ENCODE measurements at regions not wholly inside any gene's neighbourhood (a gene's known extent, or its start where the extent isn't known, plus 50 kb on each side); places are given as distances from the start of the nearest gene placed in this dataset.

DNA sequence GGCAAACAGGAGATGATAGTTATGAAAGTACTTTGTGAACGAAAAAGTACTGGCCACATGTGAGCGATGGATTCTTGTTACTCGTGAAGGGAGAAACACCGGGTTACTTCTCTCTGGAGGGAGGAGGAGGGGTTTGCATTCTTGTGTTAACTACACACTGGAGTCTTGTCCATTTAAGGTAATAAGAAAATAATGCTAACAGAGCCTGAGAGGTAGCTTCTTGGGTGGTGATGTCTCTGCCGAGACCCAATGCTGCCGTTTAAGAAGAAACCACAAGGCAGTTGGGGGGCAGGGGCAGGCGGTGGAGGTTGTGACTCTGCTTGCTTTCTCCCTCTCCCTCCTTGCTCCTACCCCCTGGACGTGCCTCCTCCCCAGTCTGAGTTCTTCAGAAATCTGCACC, 100.9 kb upstream of the ROPN1 start:
- no peak for DNase-seq (ENCODE audit: low read depth)

DNA sequence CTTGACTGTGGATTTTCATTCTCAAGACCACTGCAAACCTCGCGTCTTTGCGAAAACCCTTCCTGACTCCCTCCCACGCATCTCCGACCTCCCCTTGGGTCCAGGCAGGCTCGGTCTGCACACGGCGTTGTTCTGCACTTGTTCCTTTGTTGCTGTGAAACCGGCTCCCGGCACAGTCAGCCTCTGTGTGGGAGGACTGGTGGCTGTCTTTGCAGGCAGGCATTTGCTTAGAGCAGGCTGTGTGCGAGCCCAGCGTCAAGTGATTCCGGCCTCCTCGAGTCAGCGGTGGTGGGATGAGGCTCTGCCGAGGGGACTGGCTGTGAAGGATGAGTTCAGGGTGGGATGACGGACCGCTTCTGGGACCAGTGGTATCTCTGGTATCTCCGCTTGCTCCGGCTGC, 102.6 kb upstream of the ROPN1 start:
- no peak for DNase-seq (ENCODE audit: low read depth)

DNA sequence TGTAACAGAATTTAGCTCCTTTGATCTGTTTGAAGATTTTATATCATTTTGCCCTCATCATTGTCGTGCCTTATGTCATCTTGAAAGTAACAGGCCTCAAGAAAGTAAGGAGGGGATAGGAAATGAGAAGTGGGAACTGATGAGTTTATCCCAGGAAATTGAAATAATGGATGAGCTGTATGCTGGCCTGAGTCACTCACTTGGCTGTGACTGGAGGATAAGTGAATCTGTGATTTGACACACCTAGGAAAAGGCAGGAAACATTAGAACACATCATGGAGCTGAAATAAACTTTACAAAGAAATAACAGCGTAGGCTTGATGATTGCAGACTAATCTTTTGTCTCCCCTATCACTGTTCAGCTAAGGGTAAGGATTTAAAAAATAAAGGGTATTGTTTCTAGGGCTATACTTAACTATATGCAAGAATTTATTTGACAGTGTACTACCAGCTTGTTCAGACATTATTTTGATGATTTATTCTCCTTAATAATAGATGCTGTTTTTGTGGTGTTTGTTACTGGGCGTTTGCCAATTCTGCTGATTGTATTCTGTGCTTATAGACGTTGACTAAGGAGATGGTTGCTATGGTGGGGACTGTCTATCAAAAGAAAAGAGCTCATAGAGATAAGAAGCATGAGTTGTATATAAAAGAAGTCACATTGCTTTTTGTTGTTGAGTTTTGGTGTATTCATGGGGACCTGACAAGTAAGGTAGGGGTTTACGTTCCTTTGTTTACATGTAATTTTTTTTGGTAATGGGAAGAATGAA, 105.6 kb upstream of the ROPN1 start:
- no peak for DNase-seq (ENCODE audit: low read depth)

DNA sequence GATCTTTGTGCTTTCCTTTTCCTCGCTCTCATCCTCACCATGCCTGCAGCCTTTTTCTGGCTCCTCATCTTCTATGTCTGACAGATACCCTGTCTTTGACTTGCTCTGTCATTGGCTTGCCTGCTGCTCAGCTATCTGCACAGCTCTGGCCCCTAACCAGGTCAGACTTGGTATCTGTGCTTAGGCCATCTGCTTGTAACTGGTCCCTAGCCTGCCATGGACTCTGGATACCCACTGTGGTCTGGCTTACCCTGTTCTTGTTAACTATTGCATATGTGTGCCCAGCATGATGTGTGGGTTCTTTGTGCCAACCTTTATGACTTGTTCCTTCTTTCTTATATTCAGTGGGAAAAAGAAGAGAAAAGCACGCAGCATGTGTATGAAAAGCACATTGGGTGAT, 109.7 kb upstream of the ROPN1 start:
- no peak for DNase-seq (ENCODE audit: low read depth)

DNA sequence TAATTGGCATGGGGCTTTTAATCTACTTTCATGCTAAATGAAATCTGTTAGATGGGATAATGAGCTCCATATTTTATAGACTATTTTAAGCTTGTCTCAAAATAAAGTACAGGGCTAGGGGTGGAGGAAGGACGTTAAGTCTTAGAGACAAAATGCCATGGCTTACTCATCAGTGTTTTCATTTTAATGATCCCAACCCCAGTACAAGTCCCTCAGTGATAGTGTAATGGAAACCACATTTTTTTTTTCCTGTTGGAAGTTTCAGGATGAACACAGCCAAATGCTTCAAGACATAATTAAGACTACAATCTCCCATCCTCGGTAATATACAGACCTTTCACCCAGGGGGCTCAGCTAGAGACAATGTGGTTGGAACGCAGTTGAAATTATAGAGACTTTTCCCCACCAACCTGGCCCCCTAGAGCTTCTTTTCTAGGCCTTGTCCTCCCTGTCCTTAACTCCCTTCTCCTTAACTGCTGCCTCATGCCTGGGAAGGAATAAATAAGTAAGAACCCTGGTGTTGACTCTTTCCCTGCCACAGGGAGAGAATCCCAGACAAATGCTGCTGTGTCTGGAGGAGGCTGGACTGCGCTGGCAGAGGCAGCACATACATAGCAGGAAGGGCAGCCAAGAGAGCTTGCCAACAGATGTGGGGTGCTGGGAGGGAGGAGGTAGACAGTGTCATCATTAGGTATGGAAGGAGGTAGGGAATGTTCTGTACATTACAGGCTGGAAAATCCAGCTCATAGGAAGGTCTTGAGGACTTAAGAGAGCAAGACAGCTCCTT, 115.4 kb upstream of the ROPN1 start:
- DNase-seq (ENCODE audit: low read depth) = no peak

DNA sequence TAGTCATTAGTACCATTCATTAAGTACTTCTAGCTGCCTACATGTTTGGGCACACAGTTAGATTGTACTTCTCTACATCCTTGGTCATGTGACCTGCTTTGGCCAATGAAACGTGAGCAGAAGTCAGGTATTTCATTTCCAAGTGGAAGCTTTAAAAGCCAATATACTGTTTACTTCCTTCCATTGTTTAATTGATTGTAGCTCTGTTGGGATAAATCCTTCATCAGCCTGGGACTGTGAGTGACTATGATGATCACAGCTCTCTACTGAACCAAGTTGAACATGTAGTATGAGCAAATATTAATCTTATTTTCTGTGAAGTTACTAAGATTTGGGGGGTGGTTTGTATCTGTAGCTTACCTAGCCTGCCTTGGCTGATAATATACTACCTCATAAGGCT, 116.5 kb upstream of the ROPN1 start:
- DNase-seq (ENCODE audit: low read depth) = no peak

DNA sequence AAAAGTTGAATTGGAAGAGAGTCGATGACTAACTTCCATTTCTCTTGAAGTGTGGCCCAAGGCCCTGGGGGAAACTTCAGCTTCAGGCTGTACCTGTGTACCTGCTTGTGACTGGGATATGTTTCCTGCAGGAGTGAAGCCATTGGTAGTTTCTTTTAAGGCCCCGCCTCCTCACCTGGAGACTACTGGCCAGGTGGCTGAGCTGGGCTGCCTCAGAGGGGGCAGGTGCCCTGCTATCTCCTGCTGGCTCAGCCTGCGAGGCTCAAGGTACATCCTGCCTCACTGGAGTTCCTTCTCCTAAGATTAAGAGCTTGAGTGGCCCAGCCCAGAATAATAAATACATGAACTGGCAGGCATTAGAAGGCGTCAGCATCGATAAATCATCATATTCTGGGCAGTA, 121.6 kb upstream of the ROPN1 start:
- DNase-seq (ENCODE audit: low read depth) = no peak

DNA sequence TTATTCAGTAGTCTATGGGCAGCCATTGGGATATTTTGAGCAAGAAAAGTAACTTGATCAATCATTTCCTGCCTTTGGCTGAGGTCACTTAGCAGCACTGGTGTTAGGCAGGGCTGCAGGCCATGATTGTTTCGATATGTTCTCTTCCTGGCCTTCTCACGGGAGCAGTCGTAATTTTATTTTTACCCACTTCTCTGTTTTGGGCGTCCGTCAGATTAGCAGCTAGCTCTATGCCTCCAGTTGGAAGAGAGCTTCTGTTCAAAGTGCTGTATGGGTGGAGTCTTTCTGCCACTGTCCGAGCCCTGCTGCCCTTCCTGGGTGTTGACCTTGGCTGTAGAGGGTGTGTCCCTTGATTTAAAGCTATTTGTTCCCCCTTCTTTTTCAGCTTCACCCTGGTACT, 123.4 kb upstream of the ROPN1 start:
- DNase-seq (ENCODE audit: low read depth) = no peak

DNA sequence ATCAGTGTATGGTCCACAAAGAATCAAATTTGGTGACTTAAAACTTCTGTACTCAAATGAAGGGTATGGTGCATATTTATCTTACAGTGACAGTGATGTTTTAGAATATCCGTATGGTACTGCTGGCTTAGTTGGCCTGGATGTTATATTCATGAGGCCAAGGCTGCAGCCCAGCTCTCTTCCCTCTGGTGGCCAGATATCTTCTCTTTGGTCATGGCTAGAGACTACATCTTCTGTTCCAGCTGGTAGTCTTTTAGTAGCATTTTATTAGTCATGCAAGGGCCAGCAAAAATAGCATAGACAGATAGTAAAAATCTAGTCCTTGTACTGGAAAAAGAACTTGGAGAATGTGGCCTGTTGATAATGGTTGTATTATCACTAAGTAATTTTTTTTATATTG, 124.0 kb upstream of the ROPN1 start:
- no peak for DNase-seq (ENCODE audit: low read depth)

DNA sequence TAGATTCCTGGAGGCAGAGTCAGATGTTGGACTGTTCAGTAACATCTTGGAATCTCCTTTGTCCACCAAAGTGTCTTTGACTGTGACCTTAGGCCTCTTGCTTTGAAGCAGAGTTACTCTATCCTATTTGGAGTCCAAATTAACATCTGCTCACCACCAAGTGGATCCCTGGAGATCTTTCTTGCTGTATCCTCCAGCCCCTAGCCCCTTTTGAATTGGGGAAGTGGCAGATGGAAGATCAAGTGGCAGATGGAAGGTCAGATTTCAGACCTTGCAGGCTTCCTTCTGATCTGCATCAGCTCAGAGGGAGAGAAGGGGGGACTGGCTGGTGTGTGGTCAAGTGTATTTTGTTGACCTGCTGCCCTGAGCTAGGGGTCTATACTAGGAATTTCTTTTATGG, 125.0 kb upstream of the ROPN1 start:
- DNase-seq (ENCODE audit: low read depth) = no peak

DNA sequence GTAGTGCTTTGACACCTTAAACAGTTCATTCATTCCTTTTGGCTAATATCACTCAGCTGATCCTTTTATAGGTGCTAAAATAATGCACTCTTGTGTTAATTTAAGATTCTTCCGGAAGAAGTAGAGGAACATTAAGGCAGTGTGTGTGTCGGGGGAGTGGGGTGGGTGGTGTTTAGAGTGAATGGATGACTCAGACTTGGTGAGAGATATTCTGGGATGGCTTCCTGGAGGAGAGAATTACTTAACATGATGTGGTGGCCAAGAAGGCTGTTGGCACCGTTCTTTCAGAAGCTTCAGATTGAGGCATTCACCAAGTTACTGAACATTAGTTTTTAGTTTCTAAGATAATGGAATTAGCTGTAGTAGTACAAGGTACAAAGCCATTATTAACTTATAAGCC, 125.6 kb upstream of the ROPN1 start:
- no peak for DNase-seq (ENCODE audit: low read depth)

DNA sequence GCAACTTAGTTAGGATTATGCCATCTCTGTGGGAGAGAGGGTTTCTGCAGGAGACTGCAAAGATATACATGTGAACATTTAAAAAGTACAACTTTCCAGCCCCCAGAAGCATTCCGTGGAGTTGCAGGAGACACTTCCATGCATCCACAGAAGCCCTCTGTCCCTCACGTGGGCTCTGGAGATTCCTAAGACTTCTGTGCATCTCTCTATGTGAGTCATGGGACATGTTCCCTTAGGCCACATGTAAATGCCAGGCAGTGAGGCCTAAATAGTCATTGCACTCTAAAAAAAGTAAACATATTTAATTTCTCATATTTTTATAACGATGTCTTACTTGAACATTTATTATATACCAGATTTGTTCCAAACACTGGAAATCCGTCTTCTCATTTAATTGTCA, 126.5 kb upstream of the ROPN1 start:
- no peak for DNase-seq (ENCODE audit: low read depth)

DNA sequence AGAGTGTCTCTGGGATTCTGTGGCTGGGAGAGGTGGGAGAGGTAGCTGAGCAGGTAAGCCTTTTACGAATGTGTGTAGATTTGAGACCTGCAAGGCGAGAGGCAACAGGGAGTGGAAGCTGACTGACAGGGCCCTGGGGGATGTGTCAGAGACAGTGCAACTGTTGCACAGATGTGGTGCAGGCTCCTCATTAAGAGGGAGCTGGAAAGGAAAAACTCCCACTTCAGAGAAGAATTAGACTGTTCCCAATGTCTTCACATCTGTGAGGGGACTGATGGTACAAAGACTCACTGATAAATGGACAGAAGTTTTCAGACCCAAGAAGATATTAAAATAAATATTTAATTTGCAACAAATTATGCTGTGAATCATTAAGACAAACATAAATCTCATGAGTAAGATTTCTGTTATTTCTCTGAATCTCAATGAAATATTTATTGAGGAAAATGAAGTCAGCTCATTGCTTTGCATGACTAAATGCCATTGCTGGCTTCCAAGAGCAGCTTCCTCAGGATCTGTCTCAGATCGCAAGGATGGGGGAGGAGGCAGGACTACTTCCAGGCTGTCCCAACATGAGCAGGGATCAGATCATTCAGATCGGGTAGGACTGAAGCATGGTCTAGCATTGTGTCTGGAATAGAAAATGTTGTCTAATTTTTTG, 127.3 kb upstream of the ROPN1 start:
- no peak for DNase-seq (ENCODE audit: low read depth)

DNA sequence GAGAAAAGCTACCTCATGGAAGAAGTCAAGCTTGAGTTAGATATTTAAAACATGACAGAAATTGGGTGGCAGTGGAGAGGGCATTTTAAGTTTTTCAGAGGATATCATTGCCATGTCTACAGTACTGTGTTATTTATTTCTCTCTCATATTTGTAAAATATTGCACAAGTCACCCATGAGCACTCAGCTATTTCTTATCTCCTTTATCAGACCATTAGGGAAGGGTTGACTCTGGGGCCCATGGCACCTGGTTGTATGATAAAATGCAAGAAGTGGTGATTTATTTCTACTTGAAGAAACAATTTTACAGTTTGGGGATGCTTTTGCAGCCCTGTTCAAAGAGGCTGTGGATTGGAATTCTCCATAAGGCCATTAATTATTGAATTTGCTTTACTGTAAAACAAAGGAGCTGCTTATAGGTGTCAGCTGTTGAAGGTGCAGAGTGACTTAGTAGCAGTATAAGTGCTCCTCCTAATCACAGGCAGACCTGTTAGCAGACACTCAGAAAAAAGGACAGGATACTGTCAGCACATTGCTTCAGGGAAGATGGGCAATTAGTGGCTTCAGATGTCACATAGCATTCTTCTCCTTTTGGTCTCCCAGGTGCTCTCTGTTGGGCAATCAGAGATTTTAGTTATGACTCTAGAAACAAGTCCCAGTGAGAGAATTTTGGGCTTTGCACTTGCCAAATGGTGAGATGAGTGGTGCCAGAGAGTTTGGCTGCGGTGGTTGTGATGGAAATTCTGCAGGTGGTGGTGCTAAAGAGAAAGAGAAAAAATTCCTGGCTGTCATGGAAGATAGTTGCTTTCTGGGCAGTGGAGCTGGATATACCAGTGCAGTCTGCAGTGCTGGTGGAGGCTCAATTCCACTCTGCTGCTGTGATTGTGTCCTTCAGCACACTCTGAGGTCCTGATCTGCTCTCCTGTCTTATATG, 129.7 kb upstream of the ROPN1 start:
- no peak for DNase-seq (ENCODE audit: low read depth)

DNA sequence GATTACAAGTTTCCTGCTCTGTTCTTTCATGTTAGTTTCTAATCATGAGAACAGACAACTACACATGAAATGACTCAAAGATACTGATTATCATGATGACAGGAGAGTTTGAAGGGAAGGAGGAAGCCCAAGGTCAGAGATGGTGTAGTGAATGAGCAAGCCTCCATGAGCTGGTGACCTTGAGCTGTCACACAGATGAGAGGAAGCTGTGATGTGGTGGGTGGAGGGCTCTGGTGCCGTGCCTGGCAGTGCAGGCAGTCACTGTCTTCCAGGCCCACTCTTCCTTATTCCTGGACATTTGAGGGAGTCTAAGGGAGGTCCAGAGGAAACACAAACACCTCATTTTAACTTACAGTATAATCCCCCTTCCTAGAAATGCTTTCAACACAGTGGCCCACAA, 133.4 kb upstream of the ROPN1 start:
- no peak for DNase-seq (ENCODE audit: low read depth)

DNA sequence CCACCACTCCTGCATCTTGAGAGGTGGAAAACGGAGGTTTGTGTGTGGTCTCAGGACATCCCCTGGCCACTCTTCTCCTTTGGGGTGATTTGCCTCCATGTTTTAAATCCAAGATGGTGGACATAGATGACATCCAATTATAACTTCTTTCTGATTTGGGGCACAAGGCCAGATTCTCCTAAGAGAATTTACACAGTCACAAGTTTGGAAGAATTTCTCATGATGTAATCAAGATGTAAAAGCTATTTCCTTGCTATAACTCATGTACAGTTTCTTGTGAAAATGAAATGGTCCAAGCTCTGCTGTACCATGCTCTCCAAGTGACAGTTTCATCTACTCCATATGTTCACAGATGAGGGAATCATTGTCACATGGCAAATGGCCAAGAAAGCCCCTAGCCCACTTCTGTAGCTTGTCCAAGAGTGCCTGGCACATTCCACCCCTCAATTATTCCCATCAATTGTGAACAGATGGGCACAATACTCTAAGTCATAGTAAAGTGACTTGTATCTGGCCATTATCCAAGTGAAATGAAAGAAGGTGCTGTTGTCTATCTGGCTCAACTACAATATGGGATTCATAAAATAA, 134.6 kb upstream of the ROPN1 start:
- DNase-seq (ENCODE audit: low read depth) = no peak

DNA sequence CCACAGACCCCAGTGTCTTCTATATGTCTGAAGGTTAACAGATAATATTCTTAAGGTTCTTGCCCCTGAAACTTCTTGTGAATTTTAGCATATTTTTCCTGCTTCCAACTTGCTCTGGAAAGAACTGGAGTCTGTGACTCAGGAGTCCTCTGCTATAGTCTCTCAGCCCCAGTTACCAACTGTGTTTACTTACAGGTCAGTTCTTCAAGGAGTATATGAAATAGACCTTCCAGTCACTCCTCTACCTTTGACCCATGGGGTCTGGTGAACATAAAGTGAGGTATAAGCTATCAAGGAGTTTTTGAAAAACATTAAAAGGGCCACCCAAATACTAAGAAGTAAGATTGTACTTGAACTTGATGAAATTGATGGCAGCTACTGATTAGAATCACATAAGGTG, 139.2 kb upstream of the ROPN1 start:
- no peak for DNase-seq (ENCODE audit: low read depth)

DNA sequence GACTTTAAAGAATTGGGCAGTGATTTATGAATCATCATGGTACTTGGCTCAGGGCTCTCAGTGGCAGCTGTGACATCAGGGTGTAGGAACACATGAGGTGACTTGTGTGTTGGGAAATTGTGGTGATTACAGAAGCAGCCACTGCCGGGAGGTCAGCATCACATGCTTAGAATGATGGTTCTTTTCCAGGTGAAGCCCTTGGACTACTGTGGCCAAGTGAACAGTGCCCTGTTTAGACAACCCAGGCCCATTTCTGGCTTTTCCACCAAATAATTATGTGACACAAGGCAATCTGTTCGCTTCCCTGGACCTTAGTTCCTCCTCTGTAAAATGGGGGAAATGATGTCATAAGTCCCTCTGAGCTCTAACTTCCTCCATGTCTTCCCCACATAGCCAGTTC, 139.7 kb upstream of the ROPN1 start:
- no peak for DNase-seq (ENCODE audit: low read depth)

DNA sequence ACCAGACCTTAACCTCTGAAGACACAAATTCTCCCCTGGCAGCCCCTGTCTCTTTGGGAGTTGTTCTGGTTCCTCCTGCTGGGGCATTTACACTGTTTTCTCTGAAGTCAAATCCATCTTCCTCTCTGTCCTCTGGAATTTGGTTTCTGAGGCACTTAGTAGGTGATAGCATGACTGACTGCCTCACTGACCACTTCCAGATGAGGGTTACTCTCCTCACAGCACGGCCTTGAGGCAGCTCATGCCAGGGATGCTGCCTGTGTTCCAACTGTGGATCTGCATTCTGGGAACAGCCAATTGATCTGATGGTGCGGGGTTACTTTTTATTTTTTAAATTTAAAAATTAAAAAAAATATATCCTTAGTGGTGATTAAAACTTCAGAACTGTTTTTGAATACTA, 140.9 kb upstream of the ROPN1 start:
- DNase-seq (ENCODE audit: low read depth) = no peak

DNA sequence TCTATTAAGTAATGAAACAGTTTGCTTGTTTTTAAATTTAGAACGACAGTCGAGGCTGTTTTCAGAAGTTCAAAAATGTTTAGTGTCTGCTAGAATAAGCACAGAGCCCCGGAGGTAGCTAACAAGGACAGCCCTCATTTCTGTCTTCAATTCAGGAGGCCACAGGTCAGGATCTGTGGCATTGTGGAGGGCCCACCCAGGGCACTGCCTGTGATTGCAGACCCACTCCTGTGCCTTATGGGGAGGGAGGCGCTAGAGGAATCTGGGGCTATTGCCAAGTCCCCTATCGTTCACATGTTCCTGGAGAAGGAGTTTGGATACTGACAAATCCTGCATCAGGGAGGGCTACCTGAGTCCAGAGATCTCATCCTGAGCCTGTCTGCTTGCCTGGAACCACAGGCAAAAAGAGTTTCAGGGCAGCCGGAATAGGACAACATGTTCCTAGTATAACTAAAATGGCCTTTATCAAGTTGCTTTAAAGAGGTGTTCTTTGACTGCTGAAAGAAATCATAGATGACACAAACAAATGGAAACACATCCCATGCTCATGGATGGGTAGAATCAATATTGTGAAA, 141.5 kb upstream of the ROPN1 start:
- no peak for DNase-seq (ENCODE audit: low read depth)

DNA sequence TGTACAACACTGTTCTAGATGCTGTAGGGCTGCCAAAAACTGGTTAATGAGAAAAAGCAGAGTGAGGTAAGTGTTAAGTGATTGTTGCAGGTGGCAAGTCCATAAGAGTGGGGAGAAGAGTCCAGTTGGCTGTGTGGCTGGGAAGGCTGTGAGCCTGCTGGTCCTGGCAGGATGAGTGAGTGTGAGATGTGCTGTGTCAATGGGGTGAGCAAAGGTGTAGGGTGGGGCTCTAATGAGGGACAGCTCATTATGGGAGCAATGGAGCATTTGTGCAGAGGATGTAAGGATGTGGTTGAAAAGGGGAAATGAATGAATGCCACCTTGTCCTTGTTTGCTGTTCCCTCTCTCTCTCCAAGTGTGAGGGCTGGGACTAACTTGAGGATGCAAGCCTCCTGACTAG, 145.3 kb upstream of the ROPN1 start:
- DNase-seq (ENCODE audit: low read depth) = no peak
